GM12878 (cell line): ENCODE measurements at regions not wholly inside any gene's neighbourhood (a gene's known extent, or its start where the extent isn't known, plus 50 kb on each side); places are given as distances from the start of the nearest gene placed in this dataset.

Experiments
- ATAC-seq: fragments of 200-7000 bp; cut with Tn5 transposase; 3 replicates; pipeline ENCODE4 v1.9.1; 2020; ENCODE audit warnings: mild to moderate bottlenecking, moderate library complexity
- BruUV-seq: library from RNA; stranded (reverse); fragments of 400-500 nt; replicated peaks from 2 replicates; lab custom pipeline; 2021; lab: Mats Ljungman, UMichigan
- CTCF ChIA-PET: fragments of 300-600 bp; sonication (Branson Sonifier 250); formaldehyde crosslinking; extraction: SDS; loops from one replicate; lab custom pipeline; 2021; ENCODE audit warnings: inconsistent platforms; lab: Yijun Ruan, JAX
- POLR2A ChIA-PET: fragments of 350-600 bp; formaldehyde crosslinking; extraction: SDS; loops from one replicate; lab custom pipeline; 2021; ENCODE audit warnings: inconsistent platforms; lab: Charles Lee
- RAD21 ChIA-PET: fragments of 300-600 bp; sonication (Branson Sonifier 250); formaldehyde crosslinking; loops from one replicate; lab custom pipeline; 2023; ENCODE audit warnings: antibody characterized with exemption; ENCODE audit not compliant: unreplicated experiment; lab: Charles Lee
- SMC1A ChIA-PET: fragments of 300-600 bp; sonication (Branson Sonifier 250); formaldehyde crosslinking; loops from one replicate; lab custom pipeline; 2023; ENCODE audit not compliant: unreplicated experiment, uncharacterized antibody; lab: Charles Lee
- DNase-seq: peaks from one replicate; pipeline ENCODE4 v3.0.0-alpha.2; 2011; ENCODE audit warnings: low read depth, low spot score
- FAIRE-seq: peaks from 3 replicates; lab custom pipeline; 2011; peaks lifted over from hg19 to GRCh38; lab: Jason Lieb, UNC
- H2AFZ ChIP-seq: 2 replicates; pipeline ENCODE4 v1.6.0; 2011; ENCODE audit warnings: low read depth, low read length, control low read depth; ENCODE audit not compliant: control insufficient read depth
- H3K27ac ChIP-seq: 2 replicates; pipeline ENCODE4 v1.5.1; 2011; ENCODE audit warnings: control low read depth; ENCODE audit not compliant: control insufficient read depth, insufficient read depth
- H3K27me3 ChIP-seq, 2 experiments: replicated peaks in 1 of 2; 2 replicates each; pipeline versions ENCODE4 v1.6.0 to v1.6.1; 2011; ENCODE audit warnings: low read length in 1 of 2; ENCODE audit not compliant: control insufficient read depth in 2 of 2, insufficient read depth in 2 of 2
- H3K36me3 ChIP-seq, 2 experiments: 2 replicates each; pipeline ENCODE4 v1.5.1; 2011; ENCODE audit warnings: low read length in 1 of 2; ENCODE audit not compliant: control insufficient read depth in 2 of 2, insufficient read depth in 2 of 2
- H3K4me1 ChIP-seq: 2 replicates; pipeline ENCODE4 v1.6.1; 2011; ENCODE audit warnings: mild to moderate bottlenecking, low read length, moderate library complexity, mixed read lengths; ENCODE audit not compliant: control insufficient read depth, insufficient read depth
- H3K4me2 ChIP-seq: 2 replicates; pipeline ENCODE4 v1.6.0; 2011; ENCODE audit warnings: control low read depth; ENCODE audit not compliant: control insufficient read depth, insufficient read depth
- H3K4me3 ChIP-seq: fragments of 200-600 bp; sonication (generic); 2 replicates; pipeline ENCODE4 v1.5.1; 2016
- H3K79me2 ChIP-seq: 2 replicates; pipeline ENCODE4 v1.6.0; 2011; ENCODE audit warnings: low read length; ENCODE audit not compliant: control insufficient read depth, insufficient read depth
- H3K9ac ChIP-seq: 2 replicates; pipeline ENCODE4 v1.8.0; 2011; ENCODE audit warnings: low read length, control low read depth, mixed read lengths; ENCODE audit not compliant: control insufficient read depth, insufficient read depth
- H3K9me3 ChIP-seq: replicated peaks from 3 replicates; pipeline ENCODE4 v1.5.1; 2011; ENCODE audit warnings: mild to moderate bottlenecking, low read length; ENCODE audit not compliant: control insufficient read depth, insufficient read depth
- H4K20me1 ChIP-seq: 2 replicates; pipeline ENCODE4 v1.6.0; 2011; ENCODE audit not compliant: control insufficient read depth, insufficient read depth
- DPF2 ChIP-seq: fragments of 450-650 bp; IDR thresholded peaks from 2 replicates; pipeline ENCODE4 v1.6.1; 2017; ENCODE audit warnings: mild to moderate bottlenecking
- EGR1 ChIP-seq, 2 experiments: IDR thresholded peaks; 1 replicate in 1 of 2; 2 replicates in 1 of 2; pipeline ENCODE4 v1.6.1; 2011 to 2012; ENCODE audit warnings: low read depth in 2 of 2, low read length in 2 of 2, borderline replicate concordance in 1 of 2, mild to moderate bottlenecking in 1 of 2, moderate library complexity in 1 of 2
- EZH2 ChIP-seq: IDR thresholded peaks from 2 replicates; pipeline ENCODE4 v1.6.1; 2012; ENCODE audit warnings: low read depth, mild to moderate bottlenecking, control low read depth, inconsistent platforms, low read length, borderline replicate concordance; ENCODE audit not compliant: control insufficient read depth
- FOXM1 ChIP-seq: IDR thresholded peaks from 2 replicates; pipeline ENCODE4 v1.6.1; 2012; ENCODE audit warnings: low read depth, mild to moderate bottlenecking, inconsistent platforms, low read length, moderate library complexity
- KDM1A ChIP-seq: fragments of 200-600 bp; sonication (generic); IDR thresholded peaks from 2 replicates; pipeline ENCODE4 v1.6.1; 2016; ENCODE audit warnings: borderline replicate concordance
- NBN ChIP-seq: fragments of 450-650 bp; IDR thresholded peaks from 2 replicates; pipeline ENCODE4 v1.6.1; 2016
- NR2C2 ChIP-seq: IDR thresholded peaks from 2 replicates; pipeline ENCODE4 v1.6.1; 2011; ENCODE audit warnings: borderline replicate concordance, low read depth; ENCODE audit not compliant: control insufficient read depth, insufficient read length
- NR2F1 ChIP-seq: fragments of 450-650 bp; conservative IDR thresholded peaks from 2 replicates; pipeline ENCODE4 v1.6.1; 2017; ENCODE audit warnings: mild to moderate bottlenecking
- RFX5 ChIP-seq: IDR thresholded peaks from 2 replicates; pipeline ENCODE4 v1.6.1; 2011; ENCODE audit warnings: low read depth, low read length, improper control_type of control experiment
- SMAD1 ChIP-seq: fragments of 450-650 bp; IDR thresholded peaks from 2 replicates; pipeline ENCODE4 v1.6.1; 2018; ENCODE audit warnings: mild to moderate bottlenecking, low read depth; ENCODE audit not compliant: partially characterized antibody
- SUPT20H ChIP-seq: IDR thresholded peaks from 2 replicates; pipeline ENCODE4 v1.6.1; 2011; ENCODE audit warnings: low read depth, mild to moderate bottlenecking, low read length, moderate library complexity, borderline replicate concordance; ENCODE audit not compliant: control insufficient read depth
- TBL1XR1 ChIP-seq: IDR thresholded peaks from 2 replicates; pipeline ENCODE4 v1.6.1; 2012; ENCODE audit warnings: low read depth, low read length, improper control_type of control experiment
- ZNF207 ChIP-seq: fragments of 450-650 bp; IDR thresholded peaks from 2 replicates; pipeline ENCODE4 v1.6.1; 2014; ENCODE audit warnings: antibody characterized with exemption, mild to moderate bottlenecking, borderline replicate concordance
- ZNF274 ChIP-seq: IDR thresholded peaks from one replicate; pipeline ENCODE4 v1.8.0; 2011; ENCODE audit not compliant: insufficient read length, insufficient read depth
- in situ Hi-C: fragments of 300-500 bp; cut with MboI; formaldehyde crosslinking; loops from 9 replicates; pipeline ENCODE4 v1.14.3; 2018; ENCODE audit warnings: mixed read lengths
- intact Hi-C: fragments of 100-400 bp; cut with micrococcal nuclease; formaldehyde crosslinking; loops from one replicate; pipeline ENCODE4 v1.14.2; 2022; ENCODE audit not compliant: unreplicated experiment
- TF ChIP-seq, protein P1 (sequence below): fragments of 450-650 bp; IDR thresholded peaks from 2 replicates; pipeline ENCODE4 v1.6.1; 2018; ENCODE audit warnings: mild to moderate bottlenecking, low read depth, moderate library complexity; ENCODE audit not compliant: partially characterized antibody
- TF ChIP-seq, protein P2 (sequence below): fragments of 450-650 bp; IDR thresholded peaks from 2 replicates; pipeline ENCODE4 v1.6.1; 2017; ENCODE audit warnings: mild to moderate bottlenecking, moderate library complexity
- TF ChIP-seq, protein P3 (sequence below): fragments of 450-650 bp; IDR thresholded peaks from 2 replicates; pipeline ENCODE4 v1.6.1; 2017; ENCODE audit warnings: mild to moderate bottlenecking

DNA sequence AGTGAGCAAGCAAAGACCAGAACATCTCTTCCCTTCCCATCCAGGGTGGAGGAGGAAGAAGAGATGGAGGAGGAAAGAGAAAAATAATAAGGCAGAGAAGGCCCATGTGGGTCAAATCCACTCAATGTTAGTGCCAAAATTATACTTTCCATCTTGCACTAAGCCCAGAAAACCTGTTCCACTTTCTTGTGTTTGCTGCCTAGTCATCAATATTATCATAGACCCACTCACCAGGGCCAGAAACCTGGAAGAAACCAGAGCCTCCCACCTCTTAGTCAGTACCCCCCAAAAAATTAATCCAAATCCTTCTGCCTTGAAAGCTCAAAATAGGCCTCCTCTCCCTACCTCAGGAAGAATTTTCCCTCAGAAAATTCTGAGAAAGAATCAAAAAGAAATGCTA, 171.1 kb downstream of the SOD2 start:
- H3K27me3 ChIP-seq = peaks cover 0 to 3% of the 10 kb centered on the region in 2 experiments; a peak in 2 of 4 replicates
- H3K9me3 ChIP-seq = no peaks in the 10 kb centered on the region
- SMC1A ChIA-PET = no interaction called here
- intact Hi-C loops = no loop called here
- RAD21 ChIA-PET = no interaction called here
- no peaks in the 10 kb centered on the region for H3K36me3 ChIP-seq
- no peak overlapping the region for H3K9ac ChIP-seq
- POLR2A ChIA-PET = no interaction called here
- CTCF ChIA-PET = interaction anchor here (0.7 kb wide), 1 partner anchor 212 kb away, joined by 3 read pairs; no protein-coding TSS in a partner anchor
- H2AFZ ChIP-seq = no peak overlapping the region
- no TSS peak for BruUV-seq
- no peak for ATAC-seq
- no peaks in the 10 kb centered on the region for H3K4me1 ChIP-seq
- no peak for FAIRE-seq
- H3K4me3 ChIP-seq = no peak overlapping the region
- no peaks in the 10 kb centered on the region for H4K20me1 ChIP-seq
- no peak overlapping the region for H3K27ac ChIP-seq
- no peak overlapping the region for H3K4me2 ChIP-seq
- DNase-seq = no peak
- in situ Hi-C loops = no loop called here
- no peaks in the 10 kb centered on the region for H3K79me2 ChIP-seq
- no peak for TF ChIP-seq TBL1XR1
- TF ChIP-seq, protein P1, sequence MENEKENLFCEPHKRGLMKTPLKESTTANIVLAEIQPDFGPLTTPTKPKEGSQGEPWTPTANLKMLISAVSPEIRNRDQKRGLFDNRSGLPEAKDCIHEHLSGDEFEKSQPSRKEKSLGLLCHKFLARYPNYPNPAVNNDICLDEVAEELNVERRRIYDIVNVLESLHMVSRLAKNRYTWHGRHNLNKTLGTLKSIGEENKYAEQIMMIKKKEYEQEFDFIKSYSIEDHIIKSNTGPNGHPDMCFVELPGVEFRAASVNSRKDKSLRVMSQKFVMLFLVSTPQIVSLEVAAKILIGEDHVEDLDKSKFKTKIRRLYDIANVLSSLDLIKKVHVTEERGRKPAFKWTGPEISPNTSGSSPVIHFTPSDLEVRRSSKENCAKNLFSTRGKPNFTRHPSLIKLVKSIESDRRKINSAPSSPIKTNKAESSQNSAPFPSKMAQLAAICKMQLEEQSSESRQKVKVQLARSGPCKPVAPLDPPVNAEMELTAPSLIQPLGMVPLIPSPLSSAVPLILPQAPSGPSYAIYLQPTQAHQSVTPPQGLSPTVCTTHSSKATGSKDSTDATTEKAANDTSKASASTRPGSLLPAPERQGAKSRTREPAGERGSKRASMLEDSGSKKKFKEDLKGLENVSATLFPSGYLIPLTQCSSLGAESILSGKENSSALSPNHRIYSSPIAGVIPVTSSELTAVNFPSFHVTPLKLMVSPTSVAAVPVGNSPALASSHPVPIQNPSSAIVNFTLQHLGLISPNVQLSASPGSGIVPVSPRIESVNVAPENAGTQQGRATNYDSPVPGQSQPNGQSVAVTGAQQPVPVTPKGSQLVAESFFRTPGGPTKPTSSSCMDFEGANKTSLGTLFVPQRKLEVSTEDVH = no peak
- TF ChIP-seq, protein P2, sequence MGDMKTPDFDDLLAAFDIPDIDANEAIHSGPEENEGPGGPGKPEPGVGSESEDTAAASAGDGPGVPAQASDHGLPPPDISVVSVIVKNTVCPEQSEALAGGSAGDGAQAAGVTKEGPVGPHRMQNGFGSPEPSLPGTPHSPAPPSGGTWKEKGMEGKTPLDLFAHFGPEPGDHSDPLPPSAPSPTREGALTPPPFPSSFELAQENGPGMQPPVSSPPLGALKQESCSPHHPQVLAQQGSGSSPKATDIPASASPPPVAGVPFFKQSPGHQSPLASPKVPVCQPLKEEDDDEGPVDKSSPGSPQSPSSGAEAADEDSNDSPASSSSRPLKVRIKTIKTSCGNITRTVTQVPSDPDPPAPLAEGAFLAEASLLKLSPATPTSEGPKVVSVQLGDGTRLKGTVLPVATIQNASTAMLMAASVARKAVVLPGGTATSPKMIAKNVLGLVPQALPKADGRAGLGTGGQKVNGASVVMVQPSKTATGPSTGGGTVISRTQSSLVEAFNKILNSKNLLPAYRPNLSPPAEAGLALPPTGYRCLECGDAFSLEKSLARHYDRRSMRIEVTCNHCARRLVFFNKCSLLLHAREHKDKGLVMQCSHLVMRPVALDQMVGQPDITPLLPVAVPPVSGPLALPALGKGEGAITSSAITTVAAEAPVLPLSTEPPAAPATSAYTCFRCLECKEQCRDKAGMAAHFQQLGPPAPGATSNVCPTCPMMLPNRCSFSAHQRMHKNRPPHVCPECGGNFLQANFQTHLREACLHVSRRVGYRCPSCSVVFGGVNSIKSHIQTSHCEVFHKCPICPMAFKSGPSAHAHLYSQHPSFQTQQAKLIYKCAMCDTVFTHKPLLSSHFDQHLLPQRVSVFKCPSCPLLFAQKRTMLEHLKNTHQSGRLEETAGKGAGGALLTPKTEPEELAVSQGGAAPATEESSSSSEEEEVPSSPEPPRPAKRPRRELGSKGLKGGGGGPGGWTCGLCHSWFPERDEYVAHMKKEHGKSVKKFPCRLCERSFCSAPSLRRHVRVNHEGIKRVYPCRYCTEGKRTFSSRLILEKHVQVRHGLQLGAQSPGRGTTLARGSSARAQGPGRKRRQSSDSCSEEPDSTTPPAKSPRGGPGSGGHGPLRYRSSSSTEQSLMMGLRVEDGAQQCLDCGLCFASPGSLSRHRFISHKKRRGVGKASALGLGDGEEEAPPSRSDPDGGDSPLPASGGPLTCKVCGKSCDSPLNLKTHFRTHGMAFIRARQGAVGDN = no peak
- no peak for TF ChIP-seq ZNF207
- TF ChIP-seq RFX5 = no peak
- TF ChIP-seq KDM1A = no peak
- no peak for TF ChIP-seq NBN
- TF ChIP-seq SUPT20H = no peak
- TF ChIP-seq FOXM1 = no peak
- TF ChIP-seq ZNF274 = no peak
- no peak for TF ChIP-seq SMAD1
- no peak for TF ChIP-seq NR2F1
- TF ChIP-seq EGR1 (IDR thresholded peaks at IDR 0.05; ENCODE audit: borderline replicate concordance in 1 of 2, low read depth in 2 of 2, low read length in 2 of 2) = no peak
- no peak for TF ChIP-seq EZH2
- TF ChIP-seq, protein P3, sequence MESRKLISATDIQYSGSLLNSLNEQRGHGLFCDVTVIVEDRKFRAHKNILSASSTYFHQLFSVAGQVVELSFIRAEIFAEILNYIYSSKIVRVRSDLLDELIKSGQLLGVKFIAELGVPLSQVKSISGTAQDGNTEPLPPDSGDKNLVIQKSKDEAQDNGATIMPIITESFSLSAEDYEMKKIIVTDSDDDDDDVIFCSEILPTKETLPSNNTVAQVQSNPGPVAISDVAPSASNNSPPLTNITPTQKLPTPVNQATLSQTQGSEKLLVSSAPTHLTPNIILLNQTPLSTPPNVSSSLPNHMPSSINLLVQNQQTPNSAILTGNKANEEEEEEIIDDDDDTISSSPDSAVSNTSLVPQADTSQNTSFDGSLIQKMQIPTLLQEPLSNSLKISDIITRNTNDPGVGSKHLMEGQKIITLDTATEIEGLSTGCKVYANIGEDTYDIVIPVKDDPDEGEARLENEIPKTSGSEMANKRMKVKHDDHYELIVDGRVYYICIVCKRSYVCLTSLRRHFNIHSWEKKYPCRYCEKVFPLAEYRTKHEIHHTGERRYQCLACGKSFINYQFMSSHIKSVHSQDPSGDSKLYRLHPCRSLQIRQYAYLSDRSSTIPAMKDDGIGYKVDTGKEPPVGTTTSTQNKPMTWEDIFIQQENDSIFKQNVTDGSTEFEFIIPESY = no peak
- TF ChIP-seq DPF2 = no peak
- TF ChIP-seq NR2C2 = no peak
